ENCODE measurements at regions not wholly inside any gene's neighbourhood (a gene's known extent, or its start where the extent isn't known, plus 50 kb on each side); places are given as distances from the start of the nearest gene placed in this dataset.

GRCh38 chr6:23522792-23523547, 603.0 kb upstream of the NRSN1 start:
- TF ChIP-seq POLR2AphosphoS5 (IDR thresholded peaks at IDR 0.05) (no peak), CTCF (IDR thresholded peaks at IDR 0.05) (no peak), POLR2A (IDR thresholded peaks at IDR 0.05) (no peak)

Measured in transverse colon (tissue), 4 donors.